Fibroblast of skin of abdomen (primary cell): ENCODE measurements at regions not wholly inside any gene's neighbourhood (a gene's known extent, or its start where the extent isn't known, plus 50 kb on each side); places are given as distances from the start of the nearest gene placed in this dataset.

Experiments
- DNase-seq: peaks from one replicate; pipeline ENCODE4 v3.0.0-alpha.2; 2013

- peak; percentile 31 for DNase-seq
Measured at GRCh38 chr7:47221826-47222225, 360.1 kb downstream of the TNS3 start.

DNA sequence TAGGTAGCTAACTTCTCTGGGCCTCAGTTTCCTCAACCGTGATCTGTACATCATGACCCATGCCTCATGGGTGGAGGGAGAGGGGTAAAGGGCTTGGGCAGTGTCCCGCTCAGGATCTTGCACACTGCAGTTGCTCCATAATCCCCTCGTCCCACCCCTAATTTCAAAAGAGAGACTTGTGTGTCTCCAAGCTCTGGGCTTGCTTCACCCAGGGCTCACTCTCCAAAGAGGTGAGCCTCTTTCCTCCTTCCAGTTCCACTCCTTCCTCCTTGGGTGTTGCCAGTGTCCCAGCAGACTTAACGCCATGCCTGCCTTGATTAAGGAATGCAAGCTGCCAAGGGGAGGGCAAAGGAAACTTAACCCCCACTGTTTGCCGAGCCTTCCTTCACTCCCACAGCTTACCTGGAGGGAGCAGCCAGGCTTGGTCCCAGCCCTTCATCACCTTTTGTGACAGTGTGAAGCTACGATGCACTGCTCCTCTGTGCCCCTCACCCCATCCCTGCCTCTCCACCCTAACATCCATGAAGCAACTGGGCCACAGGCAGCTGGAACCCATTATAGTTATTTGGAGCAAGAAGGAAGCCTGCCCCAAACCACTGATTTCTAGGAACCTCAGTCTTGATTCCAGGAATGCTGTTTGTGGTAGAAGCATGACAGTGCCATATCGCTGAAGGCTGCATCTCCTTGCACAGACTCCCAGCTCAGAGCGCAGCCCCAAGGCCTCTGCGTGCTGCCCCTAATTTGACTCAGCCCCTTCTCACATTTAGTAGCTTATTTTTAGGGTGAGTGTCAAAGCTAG is 363.3 kb downstream of the TNS3 start:
- DNase-seq = peak; percentile 86

DNA sequence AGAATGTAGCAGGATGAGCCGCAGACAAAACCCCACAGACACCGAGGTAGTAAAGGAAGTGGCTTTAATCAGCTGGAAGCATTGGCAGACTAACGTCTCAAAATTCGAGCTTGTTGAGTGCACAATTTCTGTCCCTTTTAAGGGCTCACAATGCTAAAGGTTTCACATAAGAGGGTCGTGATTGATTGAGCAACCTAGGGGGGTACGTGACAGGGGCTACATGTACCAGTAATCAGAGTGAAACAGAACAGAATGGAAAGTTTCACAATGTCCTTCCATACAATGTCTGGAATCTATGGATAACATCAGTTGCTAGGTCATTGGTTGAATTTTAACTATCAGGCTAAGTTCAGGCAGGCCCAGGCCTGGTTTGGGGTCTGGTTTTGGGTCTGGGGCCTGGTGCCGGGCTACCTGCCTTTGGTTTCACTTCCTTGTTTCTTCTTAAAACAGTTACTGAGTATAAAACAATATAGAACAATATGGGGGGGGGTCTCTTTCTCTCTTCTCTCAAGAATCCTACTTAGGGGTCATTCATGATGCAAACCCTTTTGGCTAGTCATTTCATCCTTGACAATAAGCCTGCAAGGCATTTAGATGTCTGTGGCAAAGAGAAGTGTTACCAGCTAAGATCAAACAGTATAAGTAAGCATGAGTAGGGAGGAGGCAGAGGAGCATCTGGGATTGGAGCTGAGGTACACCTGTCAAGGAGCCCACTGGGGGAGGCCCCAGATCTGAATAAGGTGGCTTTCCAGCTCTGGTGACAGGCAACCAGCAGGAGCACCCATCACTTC is 364.1 kb downstream of the TNS3 start:
- no peak for DNase-seq

GRCh38 chr7:47217086-47217485 is 364.8 kb downstream of the TNS3 start:
- no peak for DNase-seq

- DNase-seq = no peak
Measured at GRCh38 chr7:47216439-47216838, 365.5 kb downstream of the TNS3 start.

GRCh38 chr7:47215640-47216039 is 366.3 kb downstream of the TNS3 start:
- DNase-seq = no peak

DNA sequence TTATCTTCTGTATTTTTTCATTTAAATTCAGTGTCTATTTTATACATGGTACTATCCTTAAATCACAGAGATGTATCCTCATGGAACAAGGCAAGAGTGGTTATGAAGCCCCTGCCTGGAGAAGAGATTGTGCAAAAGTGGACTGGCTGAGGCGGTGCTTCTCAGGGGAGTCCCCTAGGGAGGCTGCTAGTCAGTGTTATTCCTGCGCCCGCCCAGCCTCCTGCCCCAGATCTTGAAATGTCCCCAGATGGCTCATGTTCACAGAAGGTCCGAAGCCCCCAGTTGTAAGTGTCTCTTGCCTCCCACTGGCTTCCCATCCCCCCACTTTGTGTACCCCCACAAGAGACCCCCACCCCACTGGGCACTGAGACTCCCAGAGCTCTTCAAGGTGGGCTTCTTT is 366.9 kb downstream of the TNS3 start:
- no peak for DNase-seq

GRCh38 chr7:47213276-47213675 is 368.6 kb downstream of the TNS3 start:
- no peak for DNase-seq

- peak; percentile 64 for DNase-seq
Measured at GRCh38 chr7:47211519-47211973, 370.4 kb downstream of the TNS3 start.

DNA sequence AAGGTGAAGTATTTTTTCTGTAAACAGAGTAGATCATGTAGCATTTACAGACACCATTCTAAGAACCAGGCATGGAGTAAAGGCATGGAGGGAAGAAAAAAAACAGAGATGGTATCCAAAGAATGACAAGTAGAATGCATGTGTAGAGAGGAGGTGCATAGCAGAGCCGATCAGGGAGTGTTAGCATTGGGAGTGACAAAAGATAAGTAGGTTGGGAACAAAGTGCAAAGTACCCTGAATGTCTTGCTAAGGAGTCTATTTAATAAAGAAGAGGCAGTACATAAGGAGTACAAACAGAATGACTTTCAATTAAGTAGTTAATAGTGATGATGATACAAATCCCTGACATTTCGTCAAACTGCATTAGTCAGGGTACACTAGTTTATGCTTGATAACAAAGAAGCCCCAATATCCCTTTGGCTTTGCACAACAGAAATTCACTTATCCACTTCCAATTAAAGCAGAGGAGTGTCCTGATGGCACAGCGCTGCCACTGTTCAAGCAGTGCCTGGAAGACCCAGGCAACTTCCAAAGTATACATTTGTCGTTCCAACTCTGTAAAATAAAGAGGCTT is 371.5 kb downstream of the TNS3 start:
- DNase-seq = no peak

DNA sequence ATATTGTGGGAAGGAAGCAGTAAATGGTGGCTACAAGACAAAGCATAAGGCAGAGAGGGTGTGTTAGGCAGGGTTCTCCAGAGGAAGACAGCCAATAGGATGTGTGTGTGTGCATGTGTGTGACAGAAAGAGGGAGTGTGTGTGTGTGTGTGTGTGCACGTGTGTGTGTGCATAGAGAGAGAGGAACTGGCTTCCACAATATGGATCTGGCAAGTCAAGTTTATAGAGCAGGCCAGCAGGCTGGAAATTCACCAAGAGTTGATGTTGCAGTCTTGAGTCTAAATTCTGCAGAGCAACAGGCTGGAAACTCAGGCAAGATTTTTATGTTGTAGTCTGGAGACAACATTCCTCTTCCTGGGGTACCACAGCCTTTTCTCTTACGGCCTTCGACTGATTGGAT is 374.0 kb downstream of the TNS3 start:
- DNase-seq = no peak

DNA sequence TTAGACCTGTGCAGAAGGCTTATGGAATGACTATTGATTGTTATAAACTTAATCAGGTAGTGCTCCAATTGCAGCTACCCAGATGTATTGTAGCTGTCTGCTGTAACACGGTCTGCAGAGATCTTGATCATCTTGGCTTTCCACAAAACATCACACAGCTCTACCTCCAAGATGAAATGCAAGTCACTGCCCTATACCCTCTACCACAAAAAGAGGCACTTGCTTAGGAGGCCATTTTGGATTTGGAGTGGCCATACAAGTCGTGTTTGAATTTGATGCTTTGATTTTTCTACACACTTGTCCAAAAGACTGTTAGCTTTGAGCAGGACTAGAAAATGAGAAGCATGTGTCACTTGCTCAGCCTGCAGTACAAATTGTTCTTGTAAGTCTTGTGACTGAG is 377.2 kb downstream of the TNS3 start:
- no peak for DNase-seq

GRCh38 chr7:47202146-47202783 is 379.6 kb downstream of the TNS3 start:
- peak; percentile 20 for DNase-seq

GRCh38 chr7:47198159-47198558 is 383.8 kb downstream of the TNS3 start:
- no peak for DNase-seq

GRCh38 chr7:47197486-47197885 is 384.4 kb downstream of the TNS3 start:
- DNase-seq = no peak

DNA sequence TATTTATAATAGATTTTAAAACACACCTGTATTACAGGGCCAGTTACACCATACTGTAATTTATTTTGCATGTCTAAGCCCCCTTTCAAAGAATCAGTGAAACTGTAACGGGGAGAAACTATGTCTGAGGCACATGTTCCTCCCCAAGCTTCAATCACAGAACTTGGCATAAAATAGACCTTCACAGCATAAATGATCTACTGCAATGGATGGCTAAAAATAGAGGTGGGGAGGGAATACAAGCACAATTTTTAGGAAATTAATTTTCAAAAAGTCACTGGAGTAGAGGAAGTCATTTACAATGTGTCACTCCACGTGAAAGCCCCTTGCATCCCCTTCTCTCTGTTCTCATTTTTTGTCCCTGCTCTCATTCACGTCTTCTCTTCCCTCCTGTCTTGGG is 385.2 kb downstream of the TNS3 start:
- DNase-seq = no peak

GRCh38 chr7:47196106-47196645 is 385.7 kb downstream of the TNS3 start:
- no peak for DNase-seq

DNA sequence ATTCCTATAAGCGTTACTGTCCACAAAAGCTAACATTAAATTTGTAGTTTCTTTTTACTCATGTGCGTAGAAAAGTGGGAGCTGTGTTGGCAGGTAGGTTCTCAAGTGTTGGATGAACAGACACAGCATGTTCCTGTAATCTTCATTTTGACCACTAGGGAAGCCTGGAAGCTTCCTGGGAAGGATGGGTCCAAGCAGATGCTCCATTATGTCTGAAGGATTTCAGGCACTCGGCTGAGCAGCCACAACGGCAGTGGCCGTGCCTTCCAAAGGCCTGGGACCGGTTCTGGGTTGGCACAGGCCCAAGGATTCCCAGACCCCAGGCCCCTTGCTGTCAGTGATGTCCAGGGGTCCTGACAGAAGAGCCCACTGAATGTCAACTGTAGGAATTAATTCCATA is 386.3 kb downstream of the TNS3 start:
- no peak for DNase-seq

DNA sequence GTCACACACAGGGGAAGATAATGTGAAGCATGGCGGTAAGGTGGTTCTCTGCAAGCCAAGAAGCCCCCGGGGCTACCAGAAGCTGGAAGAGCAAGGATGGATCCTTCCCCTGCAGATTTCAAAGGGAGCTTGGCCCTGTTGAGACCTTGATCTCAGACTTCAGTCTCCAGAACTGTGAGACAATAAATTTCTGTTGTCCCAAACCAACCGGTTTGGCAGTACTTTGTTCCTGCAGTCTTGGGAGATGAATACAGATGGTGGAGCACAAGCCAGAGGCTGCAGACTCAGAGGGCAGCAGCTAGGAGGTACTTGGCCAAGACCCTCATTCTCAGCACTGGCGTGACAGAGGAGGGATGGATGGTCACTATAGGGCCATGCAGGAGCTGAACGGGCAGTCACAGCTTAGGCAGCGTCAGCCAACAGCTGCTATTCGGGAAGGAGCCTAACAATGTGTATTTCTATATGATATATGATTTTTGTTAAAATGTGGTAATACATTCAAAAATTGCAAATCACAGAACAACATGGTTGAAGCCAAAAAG is 387.3 kb downstream of the TNS3 start:
- no peak for DNase-seq

DNA sequence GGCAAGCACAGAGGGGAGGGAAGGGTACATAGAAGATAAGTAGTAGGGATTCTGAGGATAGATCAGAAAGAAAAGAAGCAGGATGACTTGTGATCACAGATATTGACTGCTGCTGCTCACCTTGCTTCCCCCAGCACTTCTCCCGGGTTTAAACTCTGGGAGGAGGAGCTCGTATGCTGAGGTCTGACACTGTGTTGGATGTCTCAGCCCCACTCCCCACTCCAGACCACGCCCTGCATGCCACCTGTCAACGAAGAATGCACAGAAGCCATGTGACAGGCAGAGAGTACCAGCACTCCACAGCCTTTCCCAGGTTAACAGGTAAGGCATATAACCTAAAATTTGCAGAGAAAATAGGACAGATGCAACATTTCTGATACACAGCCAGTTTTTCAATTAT is 388.9 kb downstream of the TNS3 start:
- DNase-seq = no peak

DNA sequence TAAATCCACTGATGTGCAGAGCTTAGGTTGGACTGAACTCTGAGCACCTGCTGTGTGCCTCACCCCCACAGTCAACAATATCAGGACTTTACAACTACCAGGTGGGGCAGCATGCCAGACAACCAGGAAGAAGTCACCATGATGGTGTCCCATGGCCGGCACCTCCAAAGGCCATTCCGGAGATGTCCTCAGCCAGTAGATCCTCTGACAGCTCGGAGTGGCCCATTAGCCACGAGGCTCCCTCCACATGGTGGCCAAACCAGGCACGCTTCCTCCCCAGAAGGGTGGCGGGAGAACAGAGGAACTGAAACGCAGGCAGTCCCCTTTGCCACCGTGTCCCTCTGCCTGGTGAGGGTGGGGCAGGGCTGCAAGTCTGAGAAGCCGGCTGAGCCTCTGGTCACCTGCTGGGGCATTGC is 390.0 kb downstream of the TNS3 start:
- DNase-seq = no peak

DNA sequence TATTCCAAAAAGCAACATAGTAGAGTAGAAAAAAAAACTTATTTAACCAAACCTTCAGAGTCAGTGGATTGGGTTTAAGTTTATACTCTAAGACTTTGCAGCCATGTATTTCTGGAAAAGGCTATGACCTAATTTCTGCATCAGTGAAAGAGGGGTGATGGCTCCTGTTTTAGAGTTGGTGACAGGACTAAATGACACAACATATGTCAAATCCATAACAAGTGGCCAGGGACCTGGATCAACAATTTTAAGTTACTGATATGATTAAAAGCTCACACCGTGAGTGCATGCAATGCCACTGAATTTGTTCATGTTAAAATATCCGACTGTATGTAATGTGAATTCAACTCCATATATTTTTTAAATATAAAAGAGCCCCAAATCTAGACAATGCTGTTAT is 390.6 kb downstream of the TNS3 start:
- no peak for DNase-seq

DNA sequence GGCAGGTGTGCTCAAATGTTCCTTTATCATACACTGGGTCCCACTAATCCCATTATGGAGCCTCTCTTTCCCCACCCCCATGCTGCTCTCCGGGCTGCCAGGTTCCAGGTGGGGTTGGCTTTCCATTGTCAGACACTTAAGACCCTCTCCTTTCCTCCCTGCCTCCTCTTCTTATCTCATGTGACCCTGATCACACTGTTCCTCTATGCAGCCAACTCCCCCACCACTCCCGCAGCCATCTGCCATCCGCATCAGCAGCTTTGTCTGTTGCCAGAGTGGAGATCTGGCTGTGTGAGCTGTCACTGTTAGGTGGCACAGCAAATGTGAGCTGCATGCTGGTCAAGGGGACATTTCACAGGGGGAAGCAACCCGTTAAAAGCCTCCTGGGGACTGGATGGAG is 391.4 kb downstream of the TNS3 start:
- no peak for DNase-seq
